ENCODE measurements at regions not wholly inside any gene's neighbourhood (a gene's known extent, or its start where the extent isn't known, plus 50 kb on each side); places are given as distances from the start of the nearest gene placed in this dataset.

GRCh38 chr18:25604196-25604893 lies 252.4 kb upstream of the ZNF521 start:
- TF ChIP-seq JUNB (IDR thresholded peaks at IDR 0.05; ENCODE audit: unreplicated experiment) (no peak), REST (IDR thresholded peaks at IDR 0.05; ENCODE audit: unreplicated experiment) (no peak), CTCF (conservative IDR thresholded peaks at IDR 0.05; ENCODE audit: low read depth in 2 of 2) (no peak), CREB1 (CRISPR knock-in tag; IDR thresholded peaks at IDR 0.05; ENCODE audit: low read depth) (no peak), EZH2 (IDR thresholded peaks at IDR 0.05; ENCODE audit: low read depth, unreplicated experiment) (no peak), STAT1 (IDR thresholded peaks at IDR 0.05; ENCODE audit: unreplicated experiment) (no peak), EZH2phosphoT487 (IDR thresholded peaks at IDR 0.05; ENCODE audit: unreplicated experiment) (no peak)

Measured in GM23338 (cell line).